ENCODE measurements at regions not wholly inside any gene's neighbourhood (a gene's known extent, or its start where the extent isn't known, plus 50 kb on each side); places are given as distances from the start of the nearest gene placed in this dataset.

DNA sequence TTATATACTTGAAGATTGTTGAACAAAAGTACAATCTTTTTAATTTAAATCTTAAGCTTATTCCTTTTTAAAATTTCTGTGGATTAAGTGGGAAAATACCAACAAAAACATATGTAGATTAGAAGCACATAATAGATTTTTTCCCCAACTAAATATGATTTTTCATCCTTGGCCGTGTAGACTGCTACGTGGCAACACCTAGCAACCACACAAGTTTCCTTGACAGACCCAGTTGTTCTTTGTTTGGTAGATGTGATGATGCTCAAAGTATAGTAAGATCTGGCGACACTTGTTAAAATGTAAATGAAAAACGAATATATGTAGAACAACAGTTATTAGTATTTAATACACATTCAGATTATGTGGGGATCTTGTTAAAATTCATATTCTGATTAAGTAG lies 271.0 kb upstream of the ROBO2 start:
- Histone ChIP-seq H3K36me3 (ENCODE audit: control insufficient read depth, insufficient read depth, low read length) (no peaks in the 10 kb centered on the region), H3K27ac (ENCODE audit: extremely low read depth, low read depth, low read length) (no peak overlapping the region), H2AFZ (ENCODE audit: low read depth, low read length) (no peak overlapping the region), H4K20me1 (replicated peaks; ENCODE audit: control insufficient read depth, insufficient read depth, low read length) (no peaks in the 10 kb centered on the region), H3K4me2 (ENCODE audit: insufficient read depth, low read length) (no peak overlapping the region), H3K79me2 (ENCODE audit: control insufficient read depth, insufficient read depth, low read length) (no peaks in the 10 kb centered on the region), H3K9me3 (replicated peaks; ENCODE audit: control insufficient read depth, insufficient read depth, low read depth, low read length) (no peaks in the 10 kb centered on the region), H3K9me1 (ENCODE audit: control insufficient read depth, insufficient read depth, low read length) (no peaks in the 10 kb centered on the region), H3K4me3 (no peak overlapping the region), H3K27me3 (ENCODE audit: control insufficient read depth in 2 of 2, insufficient read depth in 2 of 2, low read length in 2 of 2) (no peaks in the 10 kb centered on the region), H3K9ac (ENCODE audit: insufficient read depth in 1 of 2, low read depth in 2 of 2, low read length in 2 of 2) (no peak overlapping the region), H3K4me1 (replicated peaks in 1 of 2; ENCODE audit: control insufficient read depth in 2 of 2, insufficient read depth in 2 of 2, low read length in 2 of 2) (no peaks in the 10 kb centered on the region)
- ChIA-PET CTCF (ENCODE audit: low intra/inter-chr PET ratio) (no interaction called here), POLR2A (no interaction called here)
- FAIRE-seq = no peak
- intact Hi-C loops (cut with micrococcal nuclease) (no loop called here), in situ Hi-C loops (cut with MboI) (no loop called here)
- ATAC-seq = no peak
- no peak for DNase-seq (ENCODE audit: extremely low read depth in 1 of 4, low spot score in 3 of 4)
- 0% methylated on average over 4 of the region's 4 CpGs for WGBS (ENCODE audit: insufficient coverage, low coverage, missing lambda C conversion rate)
- TF ChIP-seq PML (IDR thresholded peaks at IDR 0.05; ENCODE audit: low read length) = no peak
- no peak for TF ChIP-seq GABPB1 (CRISPR knock-in tag; IDR thresholded peaks at IDR 0.05)
- TF ChIP-seq ZNF239 (CRISPR knock-in tag; IDR thresholded peaks at IDR 0.05) = no peak
- TF ChIP-seq POLR3G (IDR thresholded peaks at IDR 0.05; ENCODE audit: extremely low read depth, insufficient read length, insufficient replicate concordance) = no peak
- TF ChIP-seq MTA3 (IDR thresholded peaks at IDR 0.05; ENCODE audit: borderline replicate concordance) = no peak
- no peak for TF ChIP-seq BRF1 (IDR thresholded peaks at IDR 0.05; ENCODE audit: borderline replicate concordance, extremely low read depth, insufficient read length)
- no peak for TF ChIP-seq ZFX (CRISPR knock-in tag; IDR thresholded peaks at IDR 0.05)
- no peak for TF ChIP-seq CBX8 (IDR thresholded peaks at IDR 0.05; ENCODE audit: borderline replicate concordance, extremely low read depth, low read depth, low read length, poor library complexity, severe bottlenecking)
- no peak for TF ChIP-seq PRPF4 (IDR thresholded peaks at IDR 0.05; ENCODE audit: insufficient read depth, low read depth, low read length, poor library complexity, severe bottlenecking)
- no peak for TF ChIP-seq RBM25 (IDR thresholded peaks at IDR 0.05; ENCODE audit: low read depth, low read length, severe bottlenecking)
- TF ChIP-seq, protein P1, sequence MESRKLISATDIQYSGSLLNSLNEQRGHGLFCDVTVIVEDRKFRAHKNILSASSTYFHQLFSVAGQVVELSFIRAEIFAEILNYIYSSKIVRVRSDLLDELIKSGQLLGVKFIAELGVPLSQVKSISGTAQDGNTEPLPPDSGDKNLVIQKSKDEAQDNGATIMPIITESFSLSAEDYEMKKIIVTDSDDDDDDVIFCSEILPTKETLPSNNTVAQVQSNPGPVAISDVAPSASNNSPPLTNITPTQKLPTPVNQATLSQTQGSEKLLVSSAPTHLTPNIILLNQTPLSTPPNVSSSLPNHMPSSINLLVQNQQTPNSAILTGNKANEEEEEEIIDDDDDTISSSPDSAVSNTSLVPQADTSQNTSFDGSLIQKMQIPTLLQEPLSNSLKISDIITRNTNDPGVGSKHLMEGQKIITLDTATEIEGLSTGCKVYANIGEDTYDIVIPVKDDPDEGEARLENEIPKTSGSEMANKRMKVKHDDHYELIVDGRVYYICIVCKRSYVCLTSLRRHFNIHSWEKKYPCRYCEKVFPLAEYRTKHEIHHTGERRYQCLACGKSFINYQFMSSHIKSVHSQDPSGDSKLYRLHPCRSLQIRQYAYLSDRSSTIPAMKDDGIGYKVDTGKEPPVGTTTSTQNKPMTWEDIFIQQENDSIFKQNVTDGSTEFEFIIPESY (CRISPR knock-in tag; IDR thresholded peaks at IDR 0.05) = no peak
- TF ChIP-seq, protein P2, sequence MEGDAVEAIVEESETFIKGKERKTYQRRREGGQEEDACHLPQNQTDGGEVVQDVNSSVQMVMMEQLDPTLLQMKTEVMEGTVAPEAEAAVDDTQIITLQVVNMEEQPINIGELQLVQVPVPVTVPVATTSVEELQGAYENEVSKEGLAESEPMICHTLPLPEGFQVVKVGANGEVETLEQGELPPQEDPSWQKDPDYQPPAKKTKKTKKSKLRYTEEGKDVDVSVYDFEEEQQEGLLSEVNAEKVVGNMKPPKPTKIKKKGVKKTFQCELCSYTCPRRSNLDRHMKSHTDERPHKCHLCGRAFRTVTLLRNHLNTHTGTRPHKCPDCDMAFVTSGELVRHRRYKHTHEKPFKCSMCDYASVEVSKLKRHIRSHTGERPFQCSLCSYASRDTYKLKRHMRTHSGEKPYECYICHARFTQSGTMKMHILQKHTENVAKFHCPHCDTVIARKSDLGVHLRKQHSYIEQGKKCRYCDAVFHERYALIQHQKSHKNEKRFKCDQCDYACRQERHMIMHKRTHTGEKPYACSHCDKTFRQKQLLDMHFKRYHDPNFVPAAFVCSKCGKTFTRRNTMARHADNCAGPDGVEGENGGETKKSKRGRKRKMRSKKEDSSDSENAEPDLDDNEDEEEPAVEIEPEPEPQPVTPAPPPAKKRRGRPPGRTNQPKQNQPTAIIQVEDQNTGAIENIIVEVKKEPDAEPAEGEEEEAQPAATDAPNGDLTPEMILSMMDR (IDR thresholded peaks at IDR 0.05 in 2 of 3, conservative IDR thresholded peaks at IDR 0.05 in 1 of 3; ENCODE audit: insufficient read depth in 2 of 3, low read depth in 1 of 3, low read length in 3 of 3) = no peak
- no peak for TF ChIP-seq SP2 (IDR thresholded peaks at IDR 0.05; ENCODE audit: extremely low read depth, low read depth, low read length, poor library complexity, severe bottlenecking)
- no TSS peak for BruUV-seq (replicated peaks)

All from K562 (cell line).